ENCODE measurements at regions not wholly inside any gene's neighbourhood (a gene's known extent, or its start where the extent isn't known, plus 50 kb on each side); places are given as distances from the start of the nearest gene placed in this dataset.

DNA sequence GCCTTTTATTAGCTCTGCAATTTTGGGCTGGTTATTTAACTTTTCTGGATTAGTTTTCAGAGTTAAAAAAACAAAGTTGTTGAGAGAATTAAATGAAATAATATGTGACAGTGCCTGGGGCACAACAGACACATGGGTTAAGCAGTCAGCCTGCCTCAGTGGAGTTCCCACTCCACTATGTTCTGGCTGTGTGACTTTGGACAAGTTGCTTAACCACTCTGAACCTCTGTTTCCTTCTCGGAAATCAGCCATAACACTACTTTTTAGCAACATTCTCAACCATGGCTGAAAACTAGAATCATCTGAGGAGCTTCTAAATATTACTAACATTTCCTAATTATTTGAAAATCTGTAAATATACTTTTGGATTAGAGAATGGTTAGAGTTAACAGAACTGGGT, 56.5 kb upstream of the SLC6A11 start:
- no peak for DNase-seq (ENCODE audit: low spot score)
- Histone ChIP-seq H3K36me3 (no peaks in the 10 kb centered on the region), H3K4me3 (no peak overlapping the region), H3K4me1 (no peaks in the 10 kb centered on the region), H3K27me3 (no peaks in the 10 kb centered on the region), H3K27ac (no peak overlapping the region), H3K9me3 (no peaks in the 10 kb centered on the region)
- TF ChIP-seq, protein P1, sequence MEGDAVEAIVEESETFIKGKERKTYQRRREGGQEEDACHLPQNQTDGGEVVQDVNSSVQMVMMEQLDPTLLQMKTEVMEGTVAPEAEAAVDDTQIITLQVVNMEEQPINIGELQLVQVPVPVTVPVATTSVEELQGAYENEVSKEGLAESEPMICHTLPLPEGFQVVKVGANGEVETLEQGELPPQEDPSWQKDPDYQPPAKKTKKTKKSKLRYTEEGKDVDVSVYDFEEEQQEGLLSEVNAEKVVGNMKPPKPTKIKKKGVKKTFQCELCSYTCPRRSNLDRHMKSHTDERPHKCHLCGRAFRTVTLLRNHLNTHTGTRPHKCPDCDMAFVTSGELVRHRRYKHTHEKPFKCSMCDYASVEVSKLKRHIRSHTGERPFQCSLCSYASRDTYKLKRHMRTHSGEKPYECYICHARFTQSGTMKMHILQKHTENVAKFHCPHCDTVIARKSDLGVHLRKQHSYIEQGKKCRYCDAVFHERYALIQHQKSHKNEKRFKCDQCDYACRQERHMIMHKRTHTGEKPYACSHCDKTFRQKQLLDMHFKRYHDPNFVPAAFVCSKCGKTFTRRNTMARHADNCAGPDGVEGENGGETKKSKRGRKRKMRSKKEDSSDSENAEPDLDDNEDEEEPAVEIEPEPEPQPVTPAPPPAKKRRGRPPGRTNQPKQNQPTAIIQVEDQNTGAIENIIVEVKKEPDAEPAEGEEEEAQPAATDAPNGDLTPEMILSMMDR (IDR thresholded peaks at IDR 0.05): no peak

DNA sequence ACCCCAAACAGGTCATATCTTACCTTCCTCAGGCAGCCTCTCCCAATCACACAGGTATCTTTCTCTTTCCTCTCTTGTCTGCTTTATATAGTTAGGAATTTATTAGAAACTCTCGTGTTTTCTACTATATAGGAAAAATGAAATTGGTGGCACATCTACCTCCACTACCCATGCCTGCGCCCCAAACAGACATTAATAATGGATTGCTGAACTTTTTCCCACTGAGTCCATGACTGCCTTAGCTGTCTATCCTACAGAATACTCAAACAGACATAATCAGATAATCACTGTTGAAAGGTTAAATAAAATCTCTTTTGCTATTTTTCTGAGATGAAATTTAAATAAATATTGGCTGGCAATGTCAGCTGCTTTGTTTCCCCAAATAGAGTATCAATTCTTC, 55.8 kb upstream of the SLC6A11 start:
- no peak overlapping the region for H3K4me3 ChIP-seq
- no peaks in the 10 kb centered on the region for H3K36me3 ChIP-seq
- H3K27ac ChIP-seq: no peak overlapping the region
- no peaks in the 10 kb centered on the region for H3K9me3 ChIP-seq
- no peaks in the 10 kb centered on the region for H3K27me3 ChIP-seq
- no peaks in the 10 kb centered on the region for H3K4me1 ChIP-seq
- TF ChIP-seq, protein P1 (IDR thresholded peaks at IDR 0.05): no peak
- DNase-seq (ENCODE audit: low spot score): no peak

DNA sequence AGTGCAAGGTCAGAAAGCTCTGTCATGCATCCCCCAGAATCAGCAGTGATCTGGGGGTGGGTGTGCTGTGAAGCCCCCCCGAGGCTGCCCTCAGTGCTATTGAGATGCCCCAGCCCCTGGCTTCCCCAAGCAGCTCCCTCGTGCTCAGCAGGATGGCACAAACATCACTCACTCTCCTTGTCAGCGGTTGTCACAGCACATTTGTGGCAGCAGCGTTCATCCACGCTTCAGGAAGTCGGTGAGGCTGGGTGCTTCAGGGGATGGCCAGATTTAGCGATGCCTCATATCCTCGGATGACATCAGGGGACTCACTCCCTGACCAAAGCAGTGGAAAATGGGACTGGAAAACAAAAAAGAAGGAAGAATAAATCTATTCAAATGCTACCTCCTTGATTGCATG, 54.4 kb upstream of the SLC6A11 start:
- Histone ChIP-seq H3K4me1 (no peaks in the 10 kb centered on the region), H3K27me3 (no peaks in the 10 kb centered on the region), H3K27ac (no peak overlapping the region), H3K4me3 (no peak overlapping the region), H3K9me3 (no peaks in the 10 kb centered on the region), H3K36me3 (no peaks in the 10 kb centered on the region)
- TF ChIP-seq, protein P1 (IDR thresholded peaks at IDR 0.05): no peak
- DNase-seq (ENCODE audit: low spot score): no peak

DNA sequence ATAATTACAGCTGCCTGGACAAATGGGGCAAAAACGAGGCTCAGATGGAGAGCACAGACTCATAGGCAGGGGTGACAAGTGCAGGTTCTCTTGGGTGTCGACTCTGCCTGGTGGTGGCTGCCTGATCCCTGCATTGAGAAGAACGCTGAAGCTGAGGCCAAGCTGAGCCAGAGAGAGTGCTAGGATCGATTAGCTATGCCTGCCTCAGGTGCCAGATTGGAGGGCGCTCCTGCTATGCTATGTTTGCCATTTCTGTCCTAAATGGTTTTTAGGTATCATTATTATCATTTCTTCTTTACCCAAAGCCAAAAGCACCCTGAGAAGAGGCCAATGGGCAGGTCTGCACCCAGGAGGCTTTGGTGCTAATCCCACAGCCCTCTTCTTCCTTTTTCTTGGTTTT, 53.9 kb upstream of the SLC6A11 start:
- no peaks in the 10 kb centered on the region for H3K27me3 ChIP-seq
- TF ChIP-seq, protein P1 (IDR thresholded peaks at IDR 0.05): no peak

DNA sequence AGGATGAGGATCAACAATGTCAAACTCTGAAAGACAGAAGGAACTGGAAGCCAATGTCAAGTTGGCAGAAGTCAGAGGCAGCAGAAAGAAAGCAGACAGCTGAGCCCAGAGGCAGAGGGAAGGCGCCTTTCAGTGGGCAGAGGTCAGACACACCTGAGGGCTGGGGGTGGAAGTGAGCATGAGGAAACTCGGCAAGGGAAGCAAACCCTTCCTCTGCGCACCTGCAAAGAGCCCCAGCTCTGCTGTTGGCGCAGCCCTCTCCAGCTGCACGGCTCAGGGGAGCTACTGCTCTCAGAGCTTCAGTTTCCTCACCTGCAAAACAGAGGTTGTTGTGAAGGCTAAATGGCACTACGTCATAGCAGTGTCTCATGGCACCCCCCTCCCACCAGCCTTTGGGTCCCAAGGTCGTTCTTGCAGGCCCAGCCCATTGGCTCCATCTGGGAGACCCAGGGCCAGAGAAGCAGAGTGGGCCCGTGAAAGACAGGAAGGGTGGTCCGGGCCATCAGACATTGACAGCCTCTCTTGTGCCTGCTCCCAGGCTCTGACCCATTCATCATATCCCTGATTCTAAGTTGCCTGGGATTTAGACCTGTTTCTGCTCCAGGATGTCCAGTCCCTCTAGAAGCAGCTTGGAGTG, 53.3 kb upstream of the SLC6A11 start:
- no peaks in the 10 kb centered on the region for H3K36me3 ChIP-seq
- DNase-seq (ENCODE audit: low spot score): no peak
- no peak overlapping the region for H3K4me3 ChIP-seq
- no peaks in the 10 kb centered on the region for H3K27me3 ChIP-seq
- H3K9me3 ChIP-seq: no peaks in the 10 kb centered on the region
- H3K4me1 ChIP-seq: no peaks in the 10 kb centered on the region
- TF ChIP-seq, protein P1 (IDR thresholded peaks at IDR 0.05): no peak
- H3K27ac ChIP-seq: no peak overlapping the region

More for the DNA sequence above, 53.9 kb upstream of the SLC6A11 start:
- no peak overlapping the region for H3K4me3 ChIP-seq
- H3K36me3 ChIP-seq: no peaks in the 10 kb centered on the region
- no peaks in the 10 kb centered on the region for H3K9me3 ChIP-seq
- no peaks in the 10 kb centered on the region for H3K4me1 ChIP-seq
- no peak overlapping the region for H3K27ac ChIP-seq
- DNase-seq (ENCODE audit: low spot score): no peak

DNA sequence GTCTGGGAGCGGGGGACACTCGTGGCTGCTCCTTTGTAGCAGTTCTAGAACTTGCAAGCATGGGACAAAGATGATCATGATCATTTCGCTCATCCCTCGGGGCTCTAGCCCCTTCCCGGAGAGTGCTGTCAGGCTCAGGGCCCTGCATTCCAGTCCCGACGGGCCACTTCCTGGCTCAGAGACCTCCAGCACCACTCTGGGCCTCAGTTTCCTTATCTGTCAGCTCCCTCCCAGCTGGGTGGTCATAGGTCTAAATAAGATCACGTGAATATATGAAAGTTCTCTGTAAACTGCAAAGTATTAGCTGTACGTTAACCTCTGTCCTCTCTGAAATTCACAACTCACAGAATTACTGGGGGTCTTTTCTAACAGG, 52.8 kb upstream of the SLC6A11 start:
- no peak for DNase-seq (ENCODE audit: low spot score)
- Histone ChIP-seq H3K36me3 (no peaks in the 10 kb centered on the region), H3K27ac (no peak overlapping the region), H3K4me3 (no peak overlapping the region), H3K9me3 (no peaks in the 10 kb centered on the region), H3K27me3 (no peaks in the 10 kb centered on the region), H3K4me1 (no peaks in the 10 kb centered on the region)
- TF ChIP-seq, protein P1 (IDR thresholded peaks at IDR 0.05): no peak

Data from right atrium auricular region (tissue), 2 donors.